GM18907 (cell line): ENCODE measurements at regions not wholly inside any gene's neighbourhood (a gene's known extent, or its start where the extent isn't known, plus 50 kb on each side); places are given as distances from the start of the nearest gene placed in this dataset.

ENCODE experiments used
- ATAC-seq: cut with Tn5 transposase; IDR thresholded peaks from one replicate; pipeline ENCODE4 v1.9.1; 2021; ENCODE audit warnings: mild to moderate bottlenecking, moderate library complexity; ENCODE audit not compliant: unreplicated experiment

- ATAC-seq = no peak
Measured at GRCh38 chr9:7996558-7996957, 197.0 kb upstream of the DMAC1 start.

GRCh38 chr9:7988644-7989280 lies 189.2 kb upstream of the DMAC1 start:
- ATAC-seq = no peak

GRCh38 chr9:7984692-7985091 lies 185.1 kb upstream of the DMAC1 start:
- no peak for ATAC-seq

- no peak for ATAC-seq
Measured at GRCh38 chr9:7984203-7984602, 184.6 kb upstream of the DMAC1 start.

GRCh38 chr9:7983490-7983889 lies 183.9 kb upstream of the DMAC1 start:
- no peak for ATAC-seq

GRCh38 chr9:7982907-7983306 lies 183.3 kb upstream of the DMAC1 start:
- ATAC-seq = peak; percentile 52

- ATAC-seq = no peak
Measured at GRCh38 chr9:7980691-7981289, 181.2 kb upstream of the DMAC1 start.

GRCh38 chr9:7980041-7980440 lies 180.5 kb upstream of the DMAC1 start:
- no peak for ATAC-seq

GRCh38 chr9:7979611-7980010 lies 180.0 kb upstream of the DMAC1 start:
- ATAC-seq = no peak

- ATAC-seq = no peak
Measured at GRCh38 chr9:7977586-7977985, 178.0 kb upstream of the DMAC1 start.

- peak; percentile 8 for ATAC-seq
Measured at GRCh38 chr9:7976856-7977255, 177.3 kb upstream of the DMAC1 start.

GRCh38 chr9:7976167-7976755 lies 176.7 kb upstream of the DMAC1 start:
- ATAC-seq = peak; percentile 98

- ATAC-seq = no peak
Measured at GRCh38 chr9:7975336-7975735, 175.8 kb upstream of the DMAC1 start.

- ATAC-seq = peak; percentile 42
Measured at GRCh38 chr9:7974335-7974960, 174.9 kb upstream of the DMAC1 start.

- ATAC-seq = no peak
Measured at GRCh38 chr9:7973123-7973522, 173.5 kb upstream of the DMAC1 start.

GRCh38 chr9:7970681-7971330 lies 171.2 kb upstream of the DMAC1 start:
- no peak for ATAC-seq

- no peak for ATAC-seq
Measured at GRCh38 chr9:7968687-7969086, 169.1 kb upstream of the DMAC1 start.

GRCh38 chr9:7967851-7968250 lies 168.3 kb upstream of the DMAC1 start:
- no peak for ATAC-seq

GRCh38 chr9:7967093-7967827 lies 167.7 kb upstream of the DMAC1 start:
- peak; percentile 46 for ATAC-seq

- ATAC-seq = no peak
Measured at GRCh38 chr9:7965063-7965462, 165.5 kb upstream of the DMAC1 start.

GRCh38 chr9:7963026-7963425 lies 163.4 kb upstream of the DMAC1 start:
- no peak for ATAC-seq
